NCI-H2081 (cell line): ENCODE measurements at regions not wholly inside any gene's neighbourhood (a gene's known extent, or its start where the extent isn't known, plus 50 kb on each side); places are given as distances from the start of the nearest gene placed in this dataset.
A peak's percentile ranks its signal among the peaks of the same experiment; 100 is the strongest.

ENCODE experiments used
- DNase-seq, 2 experiments: peaks; one replicate each; lab custom pipeline; 2025; lab: John Stamatoyannopoulos, UW

GRCh38 chr4:56086073-56086541, 137.4 kb downstream of the CEP135 start:
- peak; percentile 43 to 59 for DNase-seq

DNA sequence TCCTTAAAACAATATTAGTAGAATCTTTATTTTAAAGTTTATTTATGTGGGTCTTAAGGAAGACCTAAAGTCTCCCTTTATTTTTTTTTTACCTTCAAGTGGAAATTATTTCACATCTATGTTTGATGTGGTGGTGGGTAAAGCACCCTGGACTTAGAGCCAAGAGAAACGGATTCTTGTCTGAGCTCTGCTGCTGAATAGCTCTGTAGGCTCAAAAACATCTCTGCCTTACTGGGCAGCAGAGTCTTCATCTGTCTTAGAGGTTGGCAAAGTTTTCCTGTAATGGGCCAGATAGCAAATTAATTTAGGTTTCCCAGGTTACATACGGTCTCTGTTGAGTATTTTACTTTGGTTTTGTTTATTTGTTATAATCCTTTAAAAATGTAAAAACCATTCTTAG, 136.5 kb downstream of the CEP135 start:
- no peak for DNase-seq

GRCh38 chr4:56084851-56085250, 136.1 kb downstream of the CEP135 start:
- DNase-seq: no peak
